Activated T-helper 1 cell treated with Interleukin-2 at 50 U/mL for 16 hours (primary cell): ENCODE measurements at regions not wholly inside any gene's neighbourhood (a gene's known extent, or its start where the extent isn't known, plus 50 kb on each side); places are given as distances from the start of the nearest gene placed in this dataset.
"Not testable (repeated sequence)": the region's sequence is repeated elsewhere in the genome, so short reads cannot be mapped to it uniquely, and the experiment has no call there.

Experiments
- DNase-seq: peaks from one replicate; pipeline ENCODE4 v3.0.0-alpha.2; 2020; ENCODE audit warnings: low read depth

GRCh38 chr13:18993884-18994660 lies 187.6 kb downstream of the TUBA3C start:
- no peak for DNase-seq

- no peak for DNase-seq
These were observed 188.8 kb downstream of the TUBA3C start for GRCh38 chr13:18992791-18993190.

- no peak for DNase-seq
These were observed 190.6 kb downstream of the TUBA3C start for GRCh38 chr13:18991060-18991459.

- no peak for DNase-seq
These were observed 203.2 kb downstream of the TUBA3C start for GRCh38 chr13:18978447-18978846.

GRCh38 chr13:18977857-18978256 lies 203.8 kb downstream of the TUBA3C start:
- no peak for DNase-seq

GRCh38 chr13:18971576-18972219 lies 209.9 kb downstream of the TUBA3C start:
- no peak for DNase-seq

- no peak for DNase-seq
These were observed 216.2 kb downstream of the TUBA3C start for GRCh38 chr13:18965347-18965855.

- no peak for DNase-seq
These were observed 216.7 kb downstream of the TUBA3C start for GRCh38 chr13:18964942-18965341.

- not testable (repeated sequence) for DNase-seq
These were observed 217.9 kb downstream of the TUBA3C start for GRCh38 chr13:18963684-18964083.

GRCh38 chr13:18962168-18962734 lies 219.4 kb downstream of the TUBA3C start:
- DNase-seq: no peak

- DNase-seq: no peak
These were observed 220.1 kb downstream of the TUBA3C start for GRCh38 chr13:18961383-18962117.

- DNase-seq: no peak
These were observed 220.9 kb downstream of the TUBA3C start for GRCh38 chr13:18960637-18961227.

- DNase-seq: no peak
These were observed 221.6 kb downstream of the TUBA3C start for GRCh38 chr13:18959996-18960395.

GRCh38 chr13:18959229-18959628 lies 222.4 kb downstream of the TUBA3C start:
- no peak for DNase-seq

GRCh38 chr13:18956473-18957078 lies 225.0 kb downstream of the TUBA3C start:
- no peak for DNase-seq

GRCh38 chr13:18954254-18954653 lies 227.4 kb downstream of the TUBA3C start:
- no peak for DNase-seq

GRCh38 chr13:18953139-18953930 lies 228.3 kb downstream of the TUBA3C start:
- DNase-seq: no peak

GRCh38 chr13:18952225-18953016 lies 229.2 kb downstream of the TUBA3C start:
- no peak for DNase-seq

- no peak for DNase-seq
These were observed 230.2 kb downstream of the TUBA3C start for GRCh38 chr13:18951412-18951811.

GRCh38 chr13:18949970-18950369 lies 231.7 kb downstream of the TUBA3C start:
- no peak for DNase-seq
